Uterus (tissue), 3 donors: ENCODE measurements at regions not wholly inside any gene's neighbourhood (a gene's known extent, or its start where the extent isn't known, plus 50 kb on each side); places are given as distances from the start of the nearest gene placed in this dataset.

Experiments used
- DNase-seq, 2 donors: peaks; one replicate each; pipeline ENCODE4 v3.0.0-alpha.2; 2019 to 2020
- H3K27ac ChIP-seq, 2 donors: fragments of 200-600 bp; sonication (generic); 1 replicate in 1 of 2; 2 replicates in 1 of 2; pipeline ENCODE4 v1.5.1; 2016 to 2018
- H3K27me3 ChIP-seq, 2 donors: fragments of 200-600 bp; sonication (generic); one replicate each; pipeline ENCODE4 v1.5.1; 2018 to 2019; ENCODE audit warnings: control low read depth in 1 of 2
- H3K36me3 ChIP-seq, 2 donors: fragments of 200-600 bp; sonication (generic); one replicate each; pipeline ENCODE4 v1.5.1; 2019; ENCODE audit warnings: control low read depth in 1 of 2
- H3K4me1 ChIP-seq, 2 donors: fragments of 200-600 bp; sonication (generic); one replicate each; pipeline ENCODE4 v1.5.1; 2018 to 2019; ENCODE audit warnings: control low read depth in 1 of 2
- H3K4me3 ChIP-seq, 2 donors: fragments of 200-600 bp; sonication (generic); 1 replicate in 1 of 2; 2 replicates in 1 of 2; pipeline ENCODE4 v1.5.1; 2018 to 2019; ENCODE audit warnings: mild to moderate bottlenecking in 1 of 2
- H3K9me3 ChIP-seq, 2 donors: fragments of 200-600 bp; sonication (generic); one replicate each; pipeline ENCODE4 v1.5.1; 2019; ENCODE audit warnings: control low read depth in 1 of 2
- POLR2A ChIP-seq, 2 donors: fragments of 450-650 bp; IDR thresholded peaks; one replicate each; pipeline ENCODE4 v1.6.1; 2016; ENCODE audit warnings: antibody characterized with exemption in 2 of 2, mild to moderate bottlenecking in 1 of 2, moderate library complexity in 1 of 2
- intact Hi-C: fragments of 100-400 bp; cut with DNase I; formaldehyde crosslinking; loops from one replicate; pipeline ENCODE4 v1.15.1; 2023; ENCODE audit warnings: low total_unique reads
- TF ChIP-seq, protein P1 (sequence below), 4 experiments: fragments of 200-600 bp in 2 of 4; fragments of 450-650 bp in 2 of 4; sonication (generic) in 2 of 4; IDR thresholded peaks; one replicate each; pipeline ENCODE4 v1.5.1; 2016 to 2019; ENCODE audit warnings: antibody characterized with exemption in 4 of 4, mild to moderate bottlenecking in 2 of 4, moderate library complexity in 1 of 4
- donor health status: DM: yes; HTN: yes; CAD: no.

DNA sequence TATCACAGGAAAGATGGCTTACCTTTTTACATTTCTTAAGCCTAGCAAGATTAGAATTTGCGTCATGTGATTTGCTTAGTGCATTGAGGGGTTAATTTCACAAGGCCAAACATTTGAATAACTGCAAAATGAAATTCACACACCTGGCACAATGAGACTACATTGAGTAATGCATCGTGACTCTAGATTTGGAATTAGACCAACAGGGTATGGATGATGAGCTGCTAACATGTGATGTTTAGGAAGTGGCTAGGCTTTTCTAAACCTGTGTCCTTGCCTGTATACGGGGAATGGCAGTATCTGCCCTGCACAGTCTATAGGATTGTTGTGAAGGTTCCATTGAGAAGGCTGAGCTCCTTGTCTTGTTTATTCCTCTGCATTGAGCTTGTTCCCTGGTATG lies 160.1 kb downstream of the MFSD1 start:
- Histone ChIP-seq H3K4me1 (no peaks in the 10 kb centered on the region), H3K27me3 (no peaks in the 10 kb centered on the region), H3K4me3 (no peak overlapping the region), H3K9me3 (no peaks in the 10 kb centered on the region), H3K27ac (no peak overlapping the region), H3K36me3 (no peaks in the 10 kb centered on the region)
- TF ChIP-seq, protein P1, sequence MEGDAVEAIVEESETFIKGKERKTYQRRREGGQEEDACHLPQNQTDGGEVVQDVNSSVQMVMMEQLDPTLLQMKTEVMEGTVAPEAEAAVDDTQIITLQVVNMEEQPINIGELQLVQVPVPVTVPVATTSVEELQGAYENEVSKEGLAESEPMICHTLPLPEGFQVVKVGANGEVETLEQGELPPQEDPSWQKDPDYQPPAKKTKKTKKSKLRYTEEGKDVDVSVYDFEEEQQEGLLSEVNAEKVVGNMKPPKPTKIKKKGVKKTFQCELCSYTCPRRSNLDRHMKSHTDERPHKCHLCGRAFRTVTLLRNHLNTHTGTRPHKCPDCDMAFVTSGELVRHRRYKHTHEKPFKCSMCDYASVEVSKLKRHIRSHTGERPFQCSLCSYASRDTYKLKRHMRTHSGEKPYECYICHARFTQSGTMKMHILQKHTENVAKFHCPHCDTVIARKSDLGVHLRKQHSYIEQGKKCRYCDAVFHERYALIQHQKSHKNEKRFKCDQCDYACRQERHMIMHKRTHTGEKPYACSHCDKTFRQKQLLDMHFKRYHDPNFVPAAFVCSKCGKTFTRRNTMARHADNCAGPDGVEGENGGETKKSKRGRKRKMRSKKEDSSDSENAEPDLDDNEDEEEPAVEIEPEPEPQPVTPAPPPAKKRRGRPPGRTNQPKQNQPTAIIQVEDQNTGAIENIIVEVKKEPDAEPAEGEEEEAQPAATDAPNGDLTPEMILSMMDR (IDR thresholded peaks at IDR 0.05) = no peak
- no peak for TF ChIP-seq POLR2A (IDR thresholded peaks at IDR 0.05)
- intact Hi-C loops = no loop called here
- DNase-seq = no peak

DNA sequence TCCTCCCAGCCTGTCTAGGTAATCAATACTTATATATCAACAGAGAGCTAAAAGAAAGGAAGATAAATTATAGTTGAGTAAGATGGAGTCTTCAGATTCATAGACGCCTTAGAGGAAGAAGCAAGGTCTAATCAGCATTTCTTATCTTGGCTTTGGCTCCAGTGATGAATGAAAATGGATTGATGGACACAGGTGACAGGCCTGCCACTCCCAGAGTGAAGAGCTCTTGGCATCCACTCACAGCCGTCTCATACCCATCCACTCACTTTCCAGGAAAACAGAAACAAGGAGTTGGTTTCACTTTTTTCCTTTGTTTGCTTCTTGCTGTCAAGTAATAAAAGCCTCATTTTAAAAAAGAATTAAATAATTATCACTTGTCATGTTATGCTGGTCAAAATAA lies 168.2 kb downstream of the MFSD1 start:
- H3K4me3 ChIP-seq = no peak overlapping the region
- no peak for DNase-seq
- H3K4me1 ChIP-seq = no peaks in the 10 kb centered on the region
- H3K27ac ChIP-seq = no peak overlapping the region
- H3K36me3 ChIP-seq = no peaks in the 10 kb centered on the region
- TF ChIP-seq POLR2A (IDR thresholded peaks at IDR 0.05) = no peak
- TF ChIP-seq, protein P1 (IDR thresholded peaks at IDR 0.05) = no peak
- intact Hi-C loops = no loop called here
- no peaks in the 10 kb centered on the region for H3K27me3 ChIP-seq
- no peaks in the 10 kb centered on the region for H3K9me3 ChIP-seq

DNA sequence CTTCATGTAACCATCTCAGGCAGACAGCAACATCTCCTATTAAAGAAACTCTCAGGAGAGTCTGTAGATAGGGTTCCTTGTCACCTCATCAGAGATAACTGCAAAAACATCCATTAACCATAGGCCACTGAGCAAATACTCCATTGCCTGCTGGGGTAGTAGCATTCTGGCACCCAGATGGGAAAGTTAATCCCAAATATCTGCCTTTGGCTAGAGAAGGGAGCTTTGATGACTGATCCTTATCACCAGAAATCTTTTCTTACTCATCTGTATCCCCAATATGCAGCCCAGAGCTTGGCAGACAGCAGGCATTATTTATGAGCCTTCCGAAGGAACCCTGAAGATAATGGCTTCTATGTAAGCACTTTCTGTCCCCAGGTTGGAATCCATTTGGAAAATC lies 173.1 kb downstream of the MFSD1 start:
- TF ChIP-seq, protein P1 (IDR thresholded peaks at IDR 0.05) = no peak
- no peak for TF ChIP-seq POLR2A (IDR thresholded peaks at IDR 0.05)
- intact Hi-C loops = no loop called here
- no peak for DNase-seq

DNA sequence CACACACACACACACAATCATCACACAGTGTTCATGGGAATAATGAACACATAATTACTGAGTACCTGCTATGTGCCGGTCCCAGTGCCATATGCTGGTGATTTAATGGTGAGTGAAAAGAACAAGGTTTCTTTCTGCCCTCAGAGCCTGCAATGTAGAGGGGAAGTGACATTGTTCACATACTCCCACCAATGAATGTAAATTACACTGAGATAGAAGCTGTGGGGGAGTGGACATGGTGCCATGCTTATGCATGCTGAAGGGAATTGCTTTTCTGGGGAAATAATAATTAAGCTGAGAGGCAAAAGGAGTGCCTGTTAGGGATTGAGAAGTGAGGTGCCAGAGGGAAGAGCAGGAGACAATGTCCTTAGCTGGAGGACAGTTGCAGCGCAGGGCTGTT lies 175.1 kb downstream of the MFSD1 start:
- Histone ChIP-seq H3K4me1 (no peaks in the 10 kb centered on the region), H3K4me3 (no peak overlapping the region), H3K27ac (no peak overlapping the region), H3K36me3 (no peaks in the 10 kb centered on the region), H3K27me3 (no peaks in the 10 kb centered on the region), H3K9me3 (no peaks in the 10 kb centered on the region)
- intact Hi-C loops = no loop called here
- TF ChIP-seq POLR2A (IDR thresholded peaks at IDR 0.05) = no peak
- TF ChIP-seq, protein P1 (IDR thresholded peaks at IDR 0.05) = no peak
- no peak for DNase-seq

More for the DNA sequence above, 173.1 kb downstream of the MFSD1 start:
- Histone ChIP-seq H3K9me3 (no peaks in the 10 kb centered on the region), H3K4me3 (no peak overlapping the region), H3K4me1 (no peaks in the 10 kb centered on the region), H3K36me3 (no peaks in the 10 kb centered on the region), H3K27me3 (no peaks in the 10 kb centered on the region), H3K27ac (no peak overlapping the region)

DNA sequence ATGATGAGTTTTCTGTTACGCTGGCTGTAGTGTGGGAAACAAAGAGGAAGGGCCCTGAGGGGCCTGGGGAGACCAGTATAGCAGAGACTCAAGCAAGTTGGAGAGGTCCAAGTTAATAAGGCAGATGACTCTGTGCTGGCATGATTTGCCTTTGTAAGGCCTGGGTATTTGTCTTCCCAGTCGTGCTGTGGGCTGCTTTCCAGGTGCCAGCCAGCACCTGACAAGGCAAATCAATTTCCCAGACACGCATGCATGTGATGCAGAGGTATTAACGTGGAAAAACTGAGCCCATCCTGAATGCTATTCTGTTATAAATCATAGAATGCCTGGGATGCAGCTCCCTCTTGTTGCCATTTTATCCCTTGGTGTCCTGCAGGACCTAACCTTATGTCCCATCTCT lies 175.6 kb downstream of the MFSD1 start:
- H3K27ac ChIP-seq = no peak overlapping the region
- H3K36me3 ChIP-seq = no peaks in the 10 kb centered on the region
- no peak for DNase-seq
- no peak for TF ChIP-seq POLR2A (IDR thresholded peaks at IDR 0.05)
- TF ChIP-seq, protein P1 (IDR thresholded peaks at IDR 0.05) = no peak
- H3K4me3 ChIP-seq = no peak overlapping the region
- intact Hi-C loops = no loop called here
- no peaks in the 10 kb centered on the region for H3K9me3 ChIP-seq
- H3K27me3 ChIP-seq = no peaks in the 10 kb centered on the region
- no peaks in the 10 kb centered on the region for H3K4me1 ChIP-seq
